ENCODE measurements at regions not wholly inside any gene's neighbourhood (a gene's known extent, or its start where the extent isn't known, plus 50 kb on each side); places are given as distances from the start of the nearest gene placed in this dataset.
"Not testable (repeated sequence)": the region's sequence is repeated elsewhere in the genome, so short reads cannot be mapped to it uniquely, and the experiment has no call there.

DNA sequence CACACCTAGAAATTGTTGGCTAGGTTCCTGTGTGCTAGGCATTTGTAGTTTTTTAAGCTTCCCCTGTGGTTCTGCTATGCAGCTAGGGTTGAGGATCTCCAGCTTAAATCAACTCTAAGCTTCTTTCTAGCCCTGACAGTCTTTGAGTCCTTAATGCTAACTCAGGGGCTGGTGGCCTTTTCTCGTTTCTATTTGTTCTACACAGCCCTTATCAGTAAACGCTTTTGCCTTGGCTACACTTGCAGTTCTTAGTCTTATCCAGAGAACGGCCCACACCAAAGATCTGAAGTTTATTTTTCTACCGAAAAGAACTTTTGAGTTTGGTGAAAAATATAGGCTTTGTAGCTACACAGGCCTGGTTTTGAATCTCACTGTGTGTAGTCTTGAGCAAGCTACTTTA, 212.0 kb downstream of the DHX15 start:
- ATAC-seq = peak; percentile 62
- intact Hi-C loops (cut with micrococcal nuclease) = no loop called here
- no peak for DNase-seq

DNA sequence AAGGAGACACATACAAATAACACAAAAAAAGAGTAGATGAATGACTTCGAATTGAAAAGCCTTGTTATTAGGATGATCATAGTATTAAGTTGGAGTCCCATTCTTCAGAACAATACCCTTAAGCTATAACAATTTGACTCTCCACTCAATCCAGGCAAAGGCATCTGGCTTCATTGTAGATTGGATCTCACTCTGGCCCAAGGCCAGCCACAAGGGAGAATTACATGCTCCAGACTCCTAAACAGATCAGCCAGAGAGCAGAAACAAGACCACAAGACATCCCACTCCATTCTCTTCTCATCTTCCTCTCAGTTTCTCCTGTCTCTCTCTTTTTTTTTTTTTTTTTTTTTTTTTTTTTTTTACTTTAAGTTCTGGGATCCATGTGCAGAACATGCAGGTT, 213.9 kb downstream of the DHX15 start:
- no peak for DNase-seq
- intact Hi-C loops (cut with micrococcal nuclease) = no loop called here
- no peak for ATAC-seq

DNA sequence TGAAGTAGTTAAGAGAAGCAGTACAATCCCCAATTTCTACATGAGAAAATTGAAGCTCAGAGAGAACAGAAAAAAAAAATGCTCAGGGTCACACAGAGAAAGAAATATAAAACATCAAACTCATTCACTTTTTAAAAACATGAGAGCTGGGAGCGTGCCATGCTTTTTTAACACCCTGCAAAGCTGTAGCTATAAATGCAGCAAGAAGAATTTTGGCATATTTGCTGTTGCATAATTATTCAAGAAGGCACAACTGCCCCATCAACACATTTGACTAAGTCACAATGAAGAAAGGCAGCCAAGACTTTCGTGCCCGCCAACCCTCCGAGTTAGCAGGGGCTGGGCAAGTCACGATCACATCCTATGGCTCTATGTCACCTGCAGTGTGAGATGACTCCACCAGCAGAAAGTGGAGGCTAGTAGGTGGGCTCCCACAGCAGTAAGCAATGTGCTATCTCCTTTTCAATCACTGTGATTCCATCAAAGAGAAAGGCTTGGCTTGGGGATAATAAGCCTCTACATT, 214.8 kb downstream of the DHX15 start:
- ATAC-seq (no peak), DNase-seq (no peak)
- intact Hi-C loops (cut with micrococcal nuclease) = no loop called here

DNA sequence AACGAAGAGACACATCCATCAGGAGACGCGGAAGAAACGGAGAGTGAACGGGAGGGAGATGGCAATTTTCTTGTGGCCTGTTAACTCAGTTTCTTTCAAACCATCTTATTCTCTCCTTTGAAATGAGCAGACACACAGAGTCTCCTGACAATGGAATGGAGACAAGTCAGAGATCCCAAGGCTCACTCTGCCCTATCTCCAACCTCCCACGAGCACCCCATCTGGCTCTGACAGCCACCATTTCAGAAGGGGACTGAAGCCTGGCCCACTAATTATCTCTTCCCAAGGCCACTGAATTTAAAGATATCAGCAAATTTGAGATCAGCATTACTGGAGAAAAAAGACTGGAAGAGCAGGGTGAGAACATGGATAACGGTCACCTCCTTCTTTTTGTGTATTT, 215.6 kb downstream of the DHX15 start:
- intact Hi-C loops (cut with micrococcal nuclease) = no loop called here
- DNase-seq = no peak
- ATAC-seq = no peak

DNA sequence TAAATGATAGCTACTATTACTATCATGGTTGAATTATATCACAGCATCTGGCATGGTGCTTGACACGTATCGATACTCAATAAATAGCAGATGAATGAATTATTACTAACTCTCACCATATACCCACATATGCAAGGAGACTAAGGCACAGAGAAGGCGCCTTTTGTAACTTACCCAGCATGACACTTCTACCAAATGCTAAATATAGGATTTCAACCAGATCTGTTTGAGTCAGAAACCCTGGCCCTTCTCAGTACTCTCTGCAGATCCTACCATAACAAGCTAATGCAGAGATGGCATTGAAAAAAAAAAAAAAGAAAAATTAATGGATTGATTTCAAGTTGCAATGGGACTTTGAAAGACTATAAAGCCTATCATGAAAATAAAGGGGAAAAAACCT, 219.5 kb downstream of the DHX15 start:
- intact Hi-C loops (cut with micrococcal nuclease) = no loop called here

DNA sequence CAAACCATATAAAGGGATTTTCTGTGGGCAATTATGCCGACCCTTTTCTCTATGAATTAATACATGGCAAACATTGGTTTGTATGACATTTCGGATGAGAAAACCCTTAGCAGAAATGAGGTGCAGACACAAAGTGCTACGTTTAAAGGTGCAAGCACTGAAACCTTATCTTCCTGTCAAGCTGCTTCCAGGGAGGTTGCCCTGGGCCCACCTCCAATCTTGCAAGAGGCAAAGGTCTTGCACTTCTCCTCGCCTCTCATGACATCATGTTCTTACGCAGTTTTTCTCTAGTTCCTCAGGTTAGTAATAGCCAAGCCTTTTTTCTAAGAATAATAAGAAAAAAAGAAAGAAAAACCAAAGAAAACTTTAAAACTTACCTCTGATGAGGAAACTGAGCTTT, 220.1 kb downstream of the DHX15 start:
- intact Hi-C loops (cut with micrococcal nuclease) = no loop called here
- DNase-seq (no peak), ATAC-seq (no peak)

More for the DNA sequence above, 219.5 kb downstream of the DHX15 start:
- no peak for ATAC-seq
- DNase-seq = no peak

DNA sequence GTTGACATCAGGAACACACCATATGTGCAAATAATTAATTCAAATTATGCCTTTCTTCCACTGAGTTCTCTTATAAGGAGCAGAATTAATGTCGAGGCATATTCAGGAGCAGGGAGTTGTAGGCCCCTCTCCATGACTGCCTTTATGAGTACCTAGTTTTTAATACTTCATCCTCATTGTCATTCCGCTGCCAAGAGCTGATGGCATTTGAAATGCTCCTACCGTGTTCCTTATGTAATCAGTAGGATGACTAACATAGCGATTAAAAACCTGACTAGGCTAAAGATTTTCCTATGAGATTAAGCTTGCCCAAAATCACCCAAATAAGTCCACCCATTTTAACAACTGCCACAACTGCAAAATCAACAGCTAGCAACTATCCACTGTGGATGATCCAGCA, 220.6 kb downstream of the DHX15 start:
- intact Hi-C loops (cut with micrococcal nuclease) = no loop called here
- ATAC-seq (no peak), DNase-seq (no peak)

DNA sequence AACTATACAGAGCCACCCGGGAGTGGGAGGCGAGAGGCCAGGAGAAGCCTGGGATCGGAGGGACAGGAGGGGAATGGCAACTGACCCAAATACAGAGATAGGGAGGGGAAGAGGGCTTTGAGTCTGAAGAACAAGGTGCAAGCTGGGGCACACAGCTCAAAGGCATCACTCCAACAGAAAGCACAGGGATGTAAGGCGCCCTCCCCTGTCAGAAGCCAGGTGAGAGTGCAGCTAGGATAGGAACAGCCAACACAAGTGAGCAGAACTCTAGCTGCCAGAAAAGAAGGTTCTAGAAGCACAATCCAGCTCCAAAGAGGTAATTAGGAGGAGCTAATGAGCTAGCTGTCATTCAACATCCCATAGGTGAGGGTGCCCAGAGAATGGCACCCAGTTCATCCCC, 232.2 kb downstream of the DHX15 start:
- DNase-seq (no peak), ATAC-seq (no peak)
- intact Hi-C loops (cut with micrococcal nuclease) = no loop called here

DNA sequence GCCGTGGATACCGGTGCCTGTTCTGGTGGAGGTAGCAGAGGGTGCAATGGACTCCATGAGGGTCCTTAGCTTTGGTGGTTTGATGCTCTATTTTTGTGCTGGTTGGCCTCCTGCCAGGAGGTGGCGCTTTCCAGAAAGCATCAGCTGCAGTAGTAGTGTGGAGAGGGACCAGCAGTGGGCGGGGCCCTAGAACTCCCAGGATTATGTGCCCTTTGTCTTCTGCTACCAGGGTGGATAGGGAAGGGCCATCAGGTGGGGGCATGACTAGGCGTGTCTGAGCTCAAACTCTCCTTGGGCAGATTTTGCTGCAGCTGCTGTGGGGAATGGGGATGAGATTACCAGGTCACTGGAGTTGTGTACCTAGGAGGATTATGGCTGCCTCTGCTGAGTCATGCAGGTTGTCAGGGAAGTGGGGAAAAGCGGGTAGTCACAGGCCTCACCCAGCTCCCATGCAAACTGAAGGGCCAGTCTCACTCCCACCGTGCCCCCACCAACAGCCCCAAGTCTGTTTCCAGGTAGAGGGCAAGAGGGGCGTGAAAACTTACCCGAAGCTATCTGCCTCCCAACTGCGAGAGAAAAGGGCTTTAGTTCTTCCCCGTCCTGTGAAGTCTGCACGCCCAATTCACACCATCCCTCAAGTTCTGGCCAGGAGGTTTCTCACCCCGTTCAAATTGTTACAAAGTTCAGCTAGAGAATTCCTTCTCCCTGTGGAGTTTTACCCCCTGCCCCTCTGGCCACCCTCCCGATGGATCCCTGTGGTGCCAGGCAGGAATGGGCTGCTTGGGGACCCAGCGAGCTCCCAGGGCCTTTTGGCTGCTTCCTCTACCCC, 235.0 kb downstream of the DHX15 start:
- DNase-seq; ATAC-seq; intact Hi-C loops (cut with micrococcal nuclease): not testable (repeated sequence)

DNA sequence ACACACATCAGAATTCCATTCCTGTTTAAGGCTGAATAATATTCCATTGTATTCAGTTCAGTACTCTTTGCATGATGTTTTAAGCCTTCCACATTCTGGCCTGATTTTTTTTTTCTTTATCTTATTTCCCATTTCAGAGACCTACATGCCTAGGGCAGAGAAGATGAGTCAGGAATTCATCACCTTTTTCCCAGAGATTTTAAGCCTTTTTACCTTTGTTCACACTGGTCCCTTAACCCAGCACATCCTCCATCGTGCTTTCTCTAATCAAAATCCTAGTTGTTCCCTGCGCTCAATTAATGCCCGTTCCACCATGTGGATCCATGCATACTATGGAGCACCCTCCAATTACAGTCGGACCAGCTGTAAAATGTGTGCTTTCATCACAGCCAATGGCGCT, 245.1 kb downstream of the DHX15 start:
- ATAC-seq (no peak), DNase-seq (no peak)
- intact Hi-C loops (cut with micrococcal nuclease) = no loop called here

DNA sequence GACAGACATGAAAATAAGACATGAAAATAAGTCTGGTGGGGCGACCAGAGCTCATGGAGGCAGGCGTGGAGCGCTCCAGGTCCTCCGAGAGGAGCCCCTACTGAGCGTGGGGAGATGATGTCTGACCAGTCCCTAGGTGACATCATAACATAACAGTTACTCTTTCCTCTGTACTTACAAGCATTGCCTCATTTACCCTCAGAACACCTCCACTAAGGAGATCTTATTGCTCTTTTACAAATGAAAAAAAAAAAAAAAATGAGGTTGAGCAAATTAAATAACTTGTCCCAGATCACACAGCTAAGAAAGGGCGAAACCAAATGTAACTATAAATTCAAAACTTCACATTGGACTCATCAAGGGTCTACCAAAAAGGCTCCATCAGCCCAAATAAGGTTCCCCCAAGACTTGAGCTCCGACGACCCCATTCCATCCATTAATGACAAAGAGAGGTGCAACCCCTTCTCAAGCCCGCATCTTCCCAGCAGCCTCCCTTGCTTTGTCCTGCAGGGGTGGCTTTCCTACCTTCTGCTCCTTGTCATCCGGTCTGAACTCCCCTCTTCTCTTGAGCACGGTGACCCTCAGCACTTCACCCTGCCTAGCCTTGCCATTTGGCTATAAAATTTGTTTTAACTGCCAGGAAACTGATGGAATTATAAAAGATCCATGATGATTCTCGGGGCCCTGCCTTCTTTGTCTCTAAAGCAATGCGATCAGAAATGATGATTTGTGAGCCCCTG, 246.7 kb downstream of the DHX15 start:
- no peak for ATAC-seq
- intact Hi-C loops (cut with micrococcal nuclease) = no loop called here
- DNase-seq = no peak

DNA sequence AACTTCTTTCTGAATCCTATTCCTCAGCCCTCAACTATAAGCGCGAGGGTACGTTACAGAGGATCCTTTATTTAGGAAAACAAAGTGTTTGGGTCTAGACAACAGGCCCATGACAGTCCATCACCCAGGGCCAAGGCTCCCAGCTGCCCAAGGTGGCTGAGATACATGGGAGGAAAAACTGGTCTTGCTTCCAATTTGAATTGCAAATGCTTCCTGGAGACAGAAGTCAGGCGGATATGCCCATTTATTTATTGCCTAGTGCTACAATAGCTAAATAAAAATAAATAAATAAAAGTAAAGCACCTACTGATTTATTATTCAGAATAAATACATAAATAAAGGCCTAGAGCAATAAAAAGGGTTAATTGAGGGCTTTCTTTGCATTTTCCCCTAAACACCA, 248.7 kb downstream of the DHX15 start:
- intact Hi-C loops (cut with micrococcal nuclease) = no loop called here
- DNase-seq (no peak), ATAC-seq (no peak)

DNA sequence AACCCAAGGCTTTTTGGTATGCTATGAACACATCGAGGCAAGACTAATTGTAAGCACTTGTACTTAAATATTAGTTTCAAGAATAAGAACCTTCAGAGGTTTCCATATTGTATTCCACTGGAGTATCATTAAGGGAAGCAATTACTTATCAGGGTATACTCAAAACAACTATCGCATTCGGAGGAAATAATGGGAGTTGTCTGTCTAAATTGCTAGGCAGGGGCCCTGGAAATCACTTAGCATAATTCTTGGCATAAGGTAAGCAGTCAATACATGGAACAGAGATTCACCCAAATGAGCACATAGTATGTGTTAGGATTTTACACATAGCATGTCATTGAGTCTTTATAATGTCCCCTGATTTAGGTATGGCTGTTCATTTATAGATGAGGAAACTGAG, 249.4 kb downstream of the DHX15 start:
- ATAC-seq (no peak), DNase-seq (no peak)
- intact Hi-C loops (cut with micrococcal nuclease) = no loop called here

DNA sequence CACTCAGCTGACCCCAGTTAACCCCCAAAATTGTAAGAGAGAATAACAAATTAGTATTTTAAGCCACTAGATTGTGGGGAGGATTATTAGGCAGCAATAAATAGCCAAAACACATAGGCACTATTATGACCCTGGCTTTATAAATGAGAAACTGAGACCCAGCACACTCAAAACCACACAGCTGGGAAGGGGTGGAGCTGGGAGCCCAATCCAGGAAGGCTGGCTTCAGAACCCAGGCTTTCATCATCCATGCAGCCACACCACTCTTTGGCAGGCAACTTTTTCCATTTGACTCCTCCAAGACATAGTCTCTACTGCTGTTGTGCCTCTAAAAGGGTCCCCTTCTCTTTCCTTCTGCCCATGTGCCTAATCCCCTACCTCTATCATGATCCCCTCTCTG, 253.8 kb downstream of the DHX15 start:
- peak; percentile 49 for ATAC-seq
- no peak for DNase-seq
- intact Hi-C loops (cut with micrococcal nuclease) = no loop called here

DNA sequence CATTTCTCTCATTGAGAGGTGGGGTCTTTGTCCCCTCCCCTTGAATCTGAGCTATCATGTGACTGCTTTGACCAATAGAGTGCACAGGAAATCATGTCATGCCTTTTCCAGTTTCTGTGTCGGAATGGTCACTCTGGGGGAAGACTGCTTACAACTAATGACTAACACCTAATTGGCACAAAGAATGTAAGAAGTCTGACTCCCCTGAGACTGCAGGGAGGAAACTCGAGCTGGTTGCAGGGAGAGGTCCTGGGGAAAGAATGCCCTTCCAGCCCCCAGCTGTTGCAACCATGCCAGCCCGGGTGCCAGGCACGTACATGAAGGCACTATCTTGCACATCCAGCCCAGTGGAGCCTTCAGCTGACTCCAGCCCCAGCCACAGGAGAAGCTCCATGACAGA, 254.2 kb downstream of the DHX15 start:
- DNase-seq (no peak), ATAC-seq (no peak)
- intact Hi-C loops (cut with micrococcal nuclease) = no loop called here

DNA sequence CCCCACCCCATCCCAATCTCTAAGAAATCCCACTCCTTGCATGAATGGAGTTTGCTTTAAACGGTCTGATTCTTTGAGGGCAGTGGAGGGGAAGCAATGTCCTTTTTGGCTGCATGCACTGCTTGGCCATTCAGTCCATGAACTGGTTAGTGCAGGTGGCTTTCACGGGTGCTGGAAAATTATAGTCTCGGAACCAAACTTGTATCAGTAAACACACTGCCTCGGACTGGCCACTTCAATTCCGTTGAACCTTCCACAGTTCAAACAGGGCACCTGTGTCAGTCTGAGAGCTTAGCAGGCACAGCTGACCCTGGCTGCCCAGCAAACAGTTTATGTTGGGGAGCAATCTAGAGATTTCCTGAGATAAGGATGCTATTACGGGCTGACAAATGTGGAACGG, 255.6 kb downstream of the DHX15 start:
- intact Hi-C loops (cut with micrococcal nuclease) = no loop called here
- DNase-seq (no peak), ATAC-seq (no peak)

DNA sequence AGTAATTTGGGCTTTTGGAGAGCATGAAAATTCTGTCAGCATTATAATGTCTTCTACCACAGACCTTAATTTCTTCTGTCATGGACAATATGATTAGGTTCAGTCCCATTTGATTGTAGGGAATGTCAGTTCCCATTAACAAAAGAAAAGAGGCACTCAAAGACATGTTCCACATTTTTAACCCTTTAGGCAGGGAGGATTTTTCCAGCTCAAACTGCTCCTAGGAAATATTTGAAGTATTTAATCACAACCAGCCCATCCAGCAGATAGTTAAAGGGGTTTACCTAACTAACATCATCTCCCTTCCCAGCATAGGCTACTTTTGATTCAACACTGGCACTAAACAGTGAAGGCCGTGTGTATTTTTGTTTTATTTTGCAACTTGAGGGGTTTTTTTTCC, 256.0 kb downstream of the DHX15 start:
- intact Hi-C loops (cut with micrococcal nuclease) = no loop called here
- DNase-seq (no peak), ATAC-seq (no peak)

DNA sequence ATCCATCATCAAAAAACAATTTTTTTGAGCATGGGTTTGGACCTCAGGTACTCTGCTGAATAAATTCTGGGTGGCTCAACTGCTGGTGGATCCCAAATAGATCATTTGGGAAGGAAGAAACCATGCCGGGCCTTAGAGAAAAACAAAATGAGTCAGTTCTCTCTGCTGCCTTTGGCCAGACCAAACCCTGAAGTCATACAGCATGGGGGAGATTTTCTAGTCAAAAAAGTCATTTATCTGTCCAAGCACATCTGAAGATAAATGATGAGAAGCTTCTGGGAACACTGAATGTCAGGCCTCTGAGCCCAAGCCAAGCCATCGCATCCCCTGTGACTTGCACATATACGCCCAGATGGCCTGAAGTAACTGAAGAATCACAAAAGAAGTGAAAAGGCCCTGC, 261.4 kb downstream of the DHX15 start:
- no peak for ATAC-seq
- intact Hi-C loops (cut with micrococcal nuclease) = no loop called here
- no peak for DNase-seq

DNA sequence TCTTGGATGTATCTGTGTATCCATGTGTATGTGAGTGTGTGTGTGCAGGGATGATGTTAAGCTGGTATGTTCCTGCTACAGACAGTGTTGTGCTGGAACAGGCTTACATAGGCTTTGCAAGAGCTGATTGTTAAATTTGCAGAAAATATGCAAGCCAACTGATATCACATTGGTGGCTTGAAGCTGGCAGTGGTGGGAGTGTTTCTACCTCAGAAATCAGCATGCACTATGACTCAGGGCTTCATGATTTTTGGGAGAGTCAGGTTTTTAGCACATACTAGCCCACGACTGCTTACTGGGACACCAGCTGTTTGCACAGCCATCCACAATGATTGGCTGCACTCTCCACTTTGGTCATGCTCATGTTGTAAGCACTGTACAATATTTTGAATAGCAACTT, 261.8 kb downstream of the DHX15 start:
- peak; percentile 35 for ATAC-seq
- DNase-seq = no peak
- intact Hi-C loops (cut with micrococcal nuclease) = no loop called here

DNA sequence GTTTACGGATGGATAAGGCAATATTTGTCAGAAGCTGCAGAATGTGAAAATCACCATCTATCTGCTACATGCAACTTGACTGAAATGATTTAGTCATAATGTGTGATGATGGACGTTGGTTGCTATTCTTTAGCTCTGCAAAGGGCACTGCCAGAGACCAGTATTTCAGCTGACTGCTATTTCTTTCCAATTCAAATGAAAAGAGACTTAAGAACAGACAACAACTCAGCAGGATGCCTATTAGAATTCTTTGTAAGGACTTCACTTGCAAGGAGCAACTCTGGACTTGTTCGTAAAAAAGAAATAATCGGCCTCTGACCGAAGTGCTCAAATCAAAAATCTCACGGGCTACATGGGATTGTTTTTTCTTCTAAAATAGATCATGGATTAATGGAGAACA, 262.7 kb downstream of the DHX15 start:
- intact Hi-C loops (cut with micrococcal nuclease) = no loop called here
- DNase-seq (no peak), ATAC-seq (no peak)

DNA sequence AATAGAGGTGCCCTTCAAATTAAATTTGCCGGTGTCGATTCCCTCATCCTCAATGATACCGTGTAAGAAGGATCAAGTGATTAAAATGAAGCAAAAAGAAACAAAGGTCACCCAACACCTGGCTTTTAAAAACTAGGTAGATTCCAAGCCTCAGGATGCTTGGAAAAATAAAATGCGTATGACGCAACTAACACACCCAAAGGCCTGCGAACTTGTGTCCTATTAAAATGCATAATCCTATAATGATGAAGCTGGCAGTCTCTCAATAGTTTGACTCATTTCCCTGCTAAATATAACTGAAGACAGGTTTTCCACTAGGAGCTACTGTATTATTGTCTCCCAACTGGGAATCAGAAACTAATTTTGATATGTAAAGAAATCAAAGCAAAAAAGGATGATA, 263.2 kb downstream of the DHX15 start:
- intact Hi-C loops (cut with micrococcal nuclease) = no loop called here
- no peak for DNase-seq
- ATAC-seq = peak; percentile 28

Measured in left ventricle myocardium superior (tissue), 1 donor.